Left ventricle myocardium inferior (tissue), 1 donor: ENCODE measurements at regions not wholly inside any gene's neighbourhood (a gene's known extent, or its start where the extent isn't known, plus 50 kb on each side); places are given as distances from the start of the nearest gene placed in this dataset.

Source experiments
- DNase-seq: peaks from one replicate; pipeline ENCODE4 v3.0.0-alpha.2; 2020
- H3K27ac ChIP-seq: fragments of 200-600 bp; replicated peaks from 2 replicates; pipeline ENCODE4 v1.8.0; 2021
- H3K27me3 ChIP-seq: fragments of 200-600 bp; 2 replicates; pipeline ENCODE4 v1.8.0; 2021; ENCODE audit warnings: low read depth
- H3K36me3 ChIP-seq: fragments of 200-600 bp; 2 replicates; pipeline ENCODE4 v1.8.0; 2021
- H3K4me1 ChIP-seq: fragments of 200-600 bp; 2 replicates; pipeline ENCODE4 v1.8.0; 2021
- H3K4me3 ChIP-seq: fragments of 200-600 bp; 2 replicates; pipeline ENCODE4 v1.8.0; 2021; ENCODE audit warnings: mild to moderate bottlenecking, moderate library complexity
- H3K9me3 ChIP-seq: fragments of 200-600 bp; replicated peaks from 2 replicates; pipeline ENCODE4 v1.8.0; 2021
- CTCF ChIP-seq: fragments of 200-600 bp; IDR thresholded peaks from 2 replicates; pipeline ENCODE4 v1.8.0; 2021; ENCODE audit warnings: antibody characterized with exemption, mild to moderate bottlenecking, borderline replicate concordance
- intact Hi-C: fragments of 100-400 bp; cut with micrococcal nuclease; formaldehyde crosslinking; loops from one replicate; pipeline ENCODE4 v1.11.0; 2022
- donor health status: DM: no; HTN: yes; CAD: no; lungs with severe emphysema.

- no peak for DNase-seq
- Histone ChIP-seq H3K27me3 (no peaks in the 10 kb centered on the region), H3K36me3 (no peaks in the 10 kb centered on the region), H3K9me3 (no peaks in the 10 kb centered on the region), H3K4me3 (no peak overlapping the region), H3K4me1 (no peaks in the 10 kb centered on the region), H3K27ac (no peak overlapping the region)
- no peak for TF ChIP-seq CTCF
- intact Hi-C loops: no loop called here
These were observed 1162.8 kb upstream of the ACVR2A start for GRCh38 chr2:146681991-146682390.

- H3K27me3 ChIP-seq: no peaks in the 10 kb centered on the region
- intact Hi-C loops: no loop called here
- no peak for DNase-seq
- no peak for TF ChIP-seq CTCF
- no peaks in the 10 kb centered on the region for H3K36me3 ChIP-seq
- no peaks in the 10 kb centered on the region for H3K9me3 ChIP-seq
- no peaks in the 10 kb centered on the region for H3K4me1 ChIP-seq
- no peak overlapping the region for H3K27ac ChIP-seq
- no peak overlapping the region for H3K4me3 ChIP-seq
These were observed 1166.3 kb upstream of the ACVR2A start for GRCh38 chr2:146678516-146678915.

- intact Hi-C loops: no loop called here
- Histone ChIP-seq H3K9me3 (no peaks in the 10 kb centered on the region), H3K36me3 (no peaks in the 10 kb centered on the region), H3K4me3 (no peak overlapping the region), H3K27ac (no peak overlapping the region), H3K4me1 (no peaks in the 10 kb centered on the region), H3K27me3 (no peaks in the 10 kb centered on the region)
- no peak for TF ChIP-seq CTCF
- DNase-seq: no peak
These were observed 1167.5 kb upstream of the ACVR2A start for GRCh38 chr2:146677280-146677679.

GRCh38 chr2:146669735-146670134 lies 1175.1 kb upstream of the ACVR2A start:
- intact Hi-C loops: no loop called here
- Histone ChIP-seq H3K27me3 (peaks cover 4% of the 10 kb centered on the region), H3K9me3 (no peaks in the 10 kb centered on the region), H3K36me3 (no peaks in the 10 kb centered on the region), H3K4me3 (no peak overlapping the region), H3K27ac (no peak overlapping the region), H3K4me1 (no peaks in the 10 kb centered on the region)
- DNase-seq: no peak
- TF ChIP-seq CTCF: no peak

- H3K4me3 ChIP-seq: no peak overlapping the region
- H3K36me3 ChIP-seq: no peaks in the 10 kb centered on the region
- no peaks in the 10 kb centered on the region for H3K4me1 ChIP-seq
- peaks cover 4% of the 10 kb centered on the region for H3K27me3 ChIP-seq
- H3K9me3 ChIP-seq: no peaks in the 10 kb centered on the region
- TF ChIP-seq CTCF: no peak
- no peak for DNase-seq
- intact Hi-C loops: no loop called here
- H3K27ac ChIP-seq: no peak overlapping the region
These were observed 1178.5 kb upstream of the ACVR2A start for GRCh38 chr2:146666340-146666739.

GRCh38 chr2:146665800-146666199 lies 1179.0 kb upstream of the ACVR2A start:
- no peak overlapping the region for H3K27ac ChIP-seq
- peaks cover 4% of the 10 kb centered on the region for H3K27me3 ChIP-seq
- intact Hi-C loops: no loop called here
- no peak overlapping the region for H3K4me3 ChIP-seq
- H3K36me3 ChIP-seq: no peaks in the 10 kb centered on the region
- no peak for TF ChIP-seq CTCF
- H3K9me3 ChIP-seq: no peaks in the 10 kb centered on the region
- H3K4me1 ChIP-seq: no peaks in the 10 kb centered on the region
- DNase-seq: no peak
